HG02798 (cell line): ENCODE measurements at regions not wholly inside any gene's neighbourhood (a gene's known extent, or its start where the extent isn't known, plus 50 kb on each side); places are given as distances from the start of the nearest gene placed in this dataset.

Source experiments
- ATAC-seq: cut with Tn5 transposase; IDR thresholded peaks from one replicate; pipeline ENCODE4 v1.9.1; 2021; ENCODE audit warnings: mild to moderate bottlenecking; ENCODE audit not compliant: unreplicated experiment, poor library complexity

DNA sequence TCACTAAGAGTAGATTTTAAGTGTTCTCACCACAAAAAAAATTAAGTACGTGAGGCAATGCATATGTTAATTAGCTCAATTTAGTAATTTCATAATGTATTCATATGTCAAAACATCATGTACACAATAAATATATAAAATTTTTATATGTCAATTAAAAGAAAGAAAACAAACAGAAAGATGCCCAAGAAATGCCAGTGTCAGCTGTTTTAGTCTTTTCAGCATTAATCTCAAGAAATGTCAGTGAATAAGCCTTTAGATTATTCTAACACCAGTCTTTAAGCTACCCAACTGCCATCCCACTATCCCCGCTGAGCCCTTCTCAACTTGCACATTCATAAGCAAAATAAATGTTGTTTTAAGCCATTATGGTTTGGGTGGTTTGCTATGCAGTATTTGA, 76.5 kb downstream of the C1D start:
- ATAC-seq: no peak
